Mesenchymal stem cell (in vitro differentiated cells and primary cell): ENCODE measurements at regions not wholly inside any gene's neighbourhood (a gene's known extent, or its start where the extent isn't known, plus 50 kb on each side); places are given as distances from the start of the nearest gene placed in this dataset.

ENCODE experiments used
- DNase-seq: peaks from one replicate; pipeline ENCODE4 v3.0.0-alpha.2; 2013
- H2AFZ ChIP-seq: one replicate; pipeline ENCODE4 v1.6.1; 2013; ENCODE audit warnings: low read depth, mild to moderate bottlenecking, control low read depth, inconsistent platforms, low read length, moderate library complexity
- H2AK5ac ChIP-seq: 2 replicates; pipeline ENCODE4 v1.6.1; 2013; ENCODE audit warnings: low read length, moderate library complexity, mild to moderate bottlenecking, inconsistent platforms; ENCODE audit not compliant: severe bottlenecking
- H2BK120ac ChIP-seq: one replicate; pipeline ENCODE4 v1.6.1; 2013; ENCODE audit warnings: low read depth, mild to moderate bottlenecking, inconsistent platforms, low read length, moderate library complexity
- H2BK12ac ChIP-seq, 2 experiments: one replicate each; pipeline ENCODE4 v1.6.1; 2013; ENCODE audit warnings: inconsistent platforms in 2 of 2, low read length in 2 of 2, mild to moderate bottlenecking in 2 of 2, moderate library complexity in 2 of 2, control low read depth in 1 of 2
- H2BK15ac ChIP-seq: one replicate; pipeline ENCODE4 v1.6.1; 2013; ENCODE audit warnings: mild to moderate bottlenecking, low read depth, inconsistent platforms; ENCODE audit not compliant: poor library complexity, severe bottlenecking
- H2BK5ac ChIP-seq: 2 replicates; pipeline ENCODE4 v1.6.1; 2013; ENCODE audit warnings: low read depth, mild to moderate bottlenecking, low read length, control low read depth, inconsistent platforms; ENCODE audit not compliant: poor library complexity, severe bottlenecking
- H3K14ac ChIP-seq, 2 experiments: one replicate each; pipeline ENCODE4 v1.6.1; 2013; ENCODE audit warnings: inconsistent platforms in 2 of 2, low read length in 2 of 2, control low read depth in 1 of 2, mild to moderate bottlenecking in 1 of 2, moderate library complexity in 1 of 2
- H3K18ac ChIP-seq, 2 experiments: one replicate each; pipeline ENCODE4 v1.6.1; 2013; ENCODE audit warnings: inconsistent platforms in 2 of 2, low read length in 2 of 2, control low read depth in 1 of 2, low read depth in 1 of 2, mild to moderate bottlenecking in 1 of 2
- H3K23ac ChIP-seq, 2 experiments: one replicate each; pipeline ENCODE4 v1.6.1; 2013; ENCODE audit warnings: inconsistent platforms in 2 of 2, low read length in 2 of 2, mild to moderate bottlenecking in 2 of 2, moderate library complexity in 2 of 2, control low read depth in 1 of 2
- H3K27ac ChIP-seq: 2 replicates; pipeline ENCODE4 v1.5.1; 2013; ENCODE audit warnings: mild to moderate bottlenecking, moderate library complexity, low read length, control low read depth, inconsistent platforms; ENCODE audit not compliant: poor library complexity, severe bottlenecking
- H3K27me3 ChIP-seq, 2 experiments: 2 replicates each; pipeline versions ENCODE4 v1.6.1 to v1.7.0; 2013; ENCODE audit warnings: low read length in 2 of 2, mild to moderate bottlenecking in 2 of 2, moderate library complexity in 2 of 2, control low read depth in 1 of 2, inconsistent platforms in 1 of 2; ENCODE audit not compliant: control insufficient read depth in 1 of 2, insufficient read depth in 1 of 2
- H3K36me3 ChIP-seq, 2 experiments: 2 replicates each; pipeline versions ENCODE4 v1.6.1 to v1.7.0; 2013; ENCODE audit warnings: low read length in 2 of 2, control low read depth in 1 of 2, inconsistent platforms in 1 of 2, low read depth in 1 of 2, mild to moderate bottlenecking in 1 of 2; ENCODE audit not compliant: insufficient read depth in 2 of 2, control insufficient read depth in 1 of 2
- H3K4ac ChIP-seq, 2 experiments: one replicate each; pipeline ENCODE4 v1.6.1; 2013; ENCODE audit warnings: inconsistent platforms in 2 of 2, low read length in 2 of 2, mild to moderate bottlenecking in 2 of 2, moderate library complexity in 2 of 2, control low read depth in 1 of 2, low read depth in 1 of 2
- H3K4me1 ChIP-seq: 2 replicates; pipeline ENCODE4 v1.6.1; 2013; ENCODE audit warnings: low read depth, low read length, control low read depth; ENCODE audit not compliant: control insufficient read depth, insufficient read depth
- H3K4me2 ChIP-seq: 2 replicates; pipeline ENCODE4 v1.6.1; 2013; ENCODE audit warnings: low read length, mild to moderate bottlenecking, inconsistent platforms; ENCODE audit not compliant: poor library complexity, severe bottlenecking
- H3K4me3 ChIP-seq, 2 experiments: 2 replicates each; pipeline versions ENCODE4 v1.5.1 to v1.7.0; 2013; ENCODE audit warnings: low read length in 2 of 2, mild to moderate bottlenecking in 2 of 2, control low read depth in 1 of 2, low read depth in 1 of 2; ENCODE audit not compliant: insufficient read depth in 1 of 2
- H3K79me1 ChIP-seq: replicated peaks from 2 replicates; pipeline ENCODE4 v1.6.1; 2013; ENCODE audit warnings: mild to moderate bottlenecking, control low read depth, low read length, inconsistent platforms; ENCODE audit not compliant: poor library complexity, severe bottlenecking
- H3K9ac ChIP-seq: 2 replicates; pipeline ENCODE4 v1.7.0; 2013; ENCODE audit warnings: mild to moderate bottlenecking, low read length, moderate library complexity
- H3K9me3 ChIP-seq: 2 replicates; pipeline ENCODE4 v1.7.0; 2013; ENCODE audit warnings: mild to moderate bottlenecking, low read length; ENCODE audit not compliant: control insufficient read depth
- H4K8ac ChIP-seq: one replicate; pipeline ENCODE4 v1.6.1; 2013; ENCODE audit warnings: inconsistent platforms, mild to moderate bottlenecking, low read length, moderate library complexity
- H4K91ac ChIP-seq: one replicate; pipeline ENCODE4 v1.6.1; 2013; ENCODE audit warnings: mild to moderate bottlenecking, low read length, inconsistent platforms
- WGBS: methylation state at CpG from one replicate; pipeline ENCODE4 v1.1.7; 2013; ENCODE audit warnings: mixed read lengths; 5-methylcytosine and 5-hydroxymethylcytosine counted together

- Histone ChIP-seq H3K4ac (no peak overlapping the region), H3K4me3 (no peak overlapping the region), H3K14ac (no peak overlapping the region), H3K9ac (no peak overlapping the region), H2BK12ac (no peak overlapping the region), H2BK120ac (no peak overlapping the region), H3K23ac (no peak overlapping the region), H4K91ac (no peak overlapping the region), H2BK15ac (no peak overlapping the region), H4K8ac (no peak overlapping the region), H3K27ac (no peak overlapping the region), H3K4me2 (no peak overlapping the region), H3K36me3 (no peaks in the 10 kb centered on the region), H2AFZ (no peak overlapping the region), H3K4me1 (peaks cover 3% of the 10 kb centered on the region), H3K27me3 (peaks cover 6 to 18% of the 10 kb centered on the region in 2 experiments), H2BK5ac (no peak overlapping the region), H3K79me1 (no peaks in the 10 kb centered on the region), H2AK5ac (no peak overlapping the region), H3K18ac (no peak overlapping the region), H3K9me3 (no peaks in the 10 kb centered on the region)
- 88% methylated on average over 5 of the region's 5 CpGs for WGBS
- DNase-seq, result no peak
Observed at GRCh38 chr16:9155871-9156270, 64.4 kb downstream of the HAPSTR1 start.

- H2BK15ac ChIP-seq, result no peak overlapping the region
- no peak overlapping the region for H3K4me2 ChIP-seq
- H3K4me3 ChIP-seq, result no peak overlapping the region
- no peaks in the 10 kb centered on the region for H3K36me3 ChIP-seq
- no peak overlapping the region for H2AK5ac ChIP-seq
- H2BK120ac ChIP-seq, result no peak overlapping the region
- H3K14ac ChIP-seq, result no peak overlapping the region
- H3K18ac ChIP-seq, result no peak overlapping the region
- WGBS, result 16% methylated on average over 15 of the region's 15 CpGs
- H3K4me1 ChIP-seq, result peaks cover 3% of the 10 kb centered on the region
- peaks cover 3 to 6% of the 10 kb centered on the region in 2 experiments for H3K27me3 ChIP-seq
- no peaks in the 10 kb centered on the region for H3K79me1 ChIP-seq
- H3K9me3 ChIP-seq, result no peaks in the 10 kb centered on the region
- no peak overlapping the region for H3K23ac ChIP-seq
- H2BK12ac ChIP-seq, result no peak overlapping the region
- H4K8ac ChIP-seq, result no peak overlapping the region
- H3K9ac ChIP-seq, result no peak overlapping the region
- H4K91ac ChIP-seq, result no peak overlapping the region
- DNase-seq, result peak; percentile 67
- no peak overlapping the region for H3K4ac ChIP-seq
- H2BK5ac ChIP-seq, result no peak overlapping the region
- H2AFZ ChIP-seq, result no peak overlapping the region
- no peak overlapping the region for H3K27ac ChIP-seq
Observed at GRCh38 chr16:9159839-9160550, 68.6 kb downstream of the HAPSTR1 start.

DNA sequence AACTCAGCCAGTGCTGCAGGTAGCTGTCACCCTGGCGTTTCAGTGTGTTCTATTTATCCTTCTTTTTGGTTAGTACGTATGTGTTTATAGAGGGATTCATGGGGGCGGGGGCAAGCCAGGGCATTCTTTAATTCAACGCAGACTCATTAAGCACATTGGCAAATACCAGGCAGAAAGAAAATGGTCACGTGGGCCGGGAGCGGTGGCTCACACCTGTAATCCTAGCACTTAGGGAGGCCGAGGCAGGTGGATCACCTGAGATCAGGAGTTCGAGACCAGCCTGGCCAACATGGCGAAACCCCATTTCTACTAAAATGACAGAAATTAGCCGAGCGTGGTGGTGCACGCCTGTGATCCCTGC, 69.1 kb downstream of the HAPSTR1 start:
- WGBS, result 86% methylated on average over 13 of the region's 13 CpGs

DNA sequence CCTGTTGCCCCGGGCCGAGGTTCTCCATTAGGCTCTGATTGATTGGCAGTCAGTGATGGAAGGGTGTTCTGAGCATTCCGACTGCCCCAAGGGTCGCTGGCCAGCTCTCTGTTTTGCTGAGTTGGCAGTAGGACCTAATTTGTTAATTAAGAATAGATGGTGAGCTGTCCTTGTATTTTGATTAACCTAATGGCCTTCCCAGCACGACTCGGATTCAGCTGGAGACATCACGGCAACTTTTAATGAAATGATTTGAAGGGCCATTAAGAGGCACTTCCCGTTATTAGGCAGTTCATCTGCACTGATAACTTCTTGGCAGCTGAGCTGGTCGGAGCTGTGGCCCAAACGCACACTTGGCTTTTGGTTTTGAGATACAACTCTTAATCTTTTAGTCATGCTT, 74.2 kb downstream of the HAPSTR1 start:
- Histone ChIP-seq H2BK15ac (no peak overlapping the region), H3K4me2 (no peak overlapping the region), H2AFZ (no peak overlapping the region), H3K23ac (no peak overlapping the region), H3K27ac (no peak overlapping the region), H3K79me1 (no peaks in the 10 kb centered on the region), H2BK5ac (no peak overlapping the region), H2BK12ac (no peak overlapping the region), H4K91ac (no peak overlapping the region), H3K27me3 (no peaks in the 10 kb centered on the region), H3K14ac (no peak overlapping the region), H3K18ac (no peak overlapping the region), H3K4me3 (no peak overlapping the region), H2AK5ac (no peak overlapping the region), H3K9me3 (no peaks in the 10 kb centered on the region), H3K4me1 (no peaks in the 10 kb centered on the region), H3K4ac (no peak overlapping the region), H2BK120ac (no peak overlapping the region), H3K36me3 (no peaks in the 10 kb centered on the region), H3K9ac (no peak overlapping the region), H4K8ac (no peak overlapping the region)
- no peak for DNase-seq
- WGBS, result 86% methylated on average over 10 of the region's 10 CpGs

More for the DNA sequence above, 69.1 kb downstream of the HAPSTR1 start:
- Histone ChIP-seq H3K4me3 (no peak overlapping the region), H3K9ac (no peak overlapping the region), H2AK5ac (no peak overlapping the region), H3K27me3 (peaks cover 0 to 3% of the 10 kb centered on the region in 2 experiments), H3K14ac (no peak overlapping the region), H3K4me2 (no peak overlapping the region), H3K36me3 (no peaks in the 10 kb centered on the region), H2BK120ac (no peak overlapping the region), H3K27ac (no peak overlapping the region), H2BK12ac (no peak overlapping the region), H3K4ac (no peak overlapping the region), H3K18ac (no peak overlapping the region), H3K79me1 (no peaks in the 10 kb centered on the region), H3K23ac (no peak overlapping the region), H2BK15ac (no peak overlapping the region), H3K9me3 (no peaks in the 10 kb centered on the region), H4K91ac (no peak overlapping the region), H4K8ac (no peak overlapping the region), H2BK5ac (no peak overlapping the region), H2AFZ (no peak overlapping the region), H3K4me1 (peaks cover 3% of the 10 kb centered on the region)
- no peak for DNase-seq
